ENCODE measurements at regions not wholly inside any gene's neighbourhood (a gene's known extent, or its start where the extent isn't known, plus 50 kb on each side); places are given as distances from the start of the nearest gene placed in this dataset.
"Not testable (repeated sequence)": the region's sequence is repeated elsewhere in the genome, so short reads cannot be mapped to it uniquely, and the experiment has no call there.

DNA sequence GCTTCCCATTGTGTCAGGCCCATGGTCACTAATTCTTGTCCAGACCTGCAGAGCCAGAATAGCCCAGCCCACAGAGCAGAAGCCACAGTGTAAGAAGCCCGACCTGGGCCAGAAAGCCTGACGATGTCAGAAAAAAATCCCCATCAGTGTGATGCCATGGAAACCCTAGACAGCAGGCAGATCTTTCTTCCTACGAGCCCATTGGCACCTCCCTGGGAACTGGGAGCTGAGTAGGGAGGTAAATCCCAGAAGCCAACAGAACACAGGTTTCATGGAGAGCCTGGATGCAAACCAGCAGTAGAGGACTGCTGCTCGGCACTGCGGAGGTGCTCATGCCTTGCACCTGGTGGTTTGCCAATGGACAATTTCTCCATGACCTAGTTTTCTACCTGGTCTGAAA, 82.2 kb upstream of the SLC22A16 start:
- FAIRE-seq (no peak), DNase-seq (ENCODE audit: insufficient read length, low spot score) (no peak)

DNA sequence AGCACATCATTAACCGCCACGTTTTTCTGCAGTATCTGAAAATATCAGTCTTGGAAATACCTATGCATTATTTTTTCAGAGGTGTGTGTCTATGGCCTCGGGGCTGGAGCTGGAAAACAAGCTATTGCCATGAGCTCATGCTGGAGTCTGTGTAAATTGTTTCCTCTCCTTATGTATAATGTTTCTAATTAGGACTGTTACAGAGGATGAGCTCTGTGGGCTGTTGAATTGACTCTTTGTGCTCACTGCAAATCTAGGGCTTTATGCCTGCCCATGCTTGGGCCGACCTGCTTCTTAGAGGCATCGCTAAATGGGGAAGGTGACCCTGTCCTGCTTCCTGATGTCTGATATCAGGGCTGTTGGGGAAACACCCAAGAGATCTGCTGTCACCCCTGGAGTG, 80.8 kb upstream of the SLC22A16 start:
- FAIRE-seq: no peak
- DNase-seq (ENCODE audit: insufficient read length, low spot score): no peak

DNA sequence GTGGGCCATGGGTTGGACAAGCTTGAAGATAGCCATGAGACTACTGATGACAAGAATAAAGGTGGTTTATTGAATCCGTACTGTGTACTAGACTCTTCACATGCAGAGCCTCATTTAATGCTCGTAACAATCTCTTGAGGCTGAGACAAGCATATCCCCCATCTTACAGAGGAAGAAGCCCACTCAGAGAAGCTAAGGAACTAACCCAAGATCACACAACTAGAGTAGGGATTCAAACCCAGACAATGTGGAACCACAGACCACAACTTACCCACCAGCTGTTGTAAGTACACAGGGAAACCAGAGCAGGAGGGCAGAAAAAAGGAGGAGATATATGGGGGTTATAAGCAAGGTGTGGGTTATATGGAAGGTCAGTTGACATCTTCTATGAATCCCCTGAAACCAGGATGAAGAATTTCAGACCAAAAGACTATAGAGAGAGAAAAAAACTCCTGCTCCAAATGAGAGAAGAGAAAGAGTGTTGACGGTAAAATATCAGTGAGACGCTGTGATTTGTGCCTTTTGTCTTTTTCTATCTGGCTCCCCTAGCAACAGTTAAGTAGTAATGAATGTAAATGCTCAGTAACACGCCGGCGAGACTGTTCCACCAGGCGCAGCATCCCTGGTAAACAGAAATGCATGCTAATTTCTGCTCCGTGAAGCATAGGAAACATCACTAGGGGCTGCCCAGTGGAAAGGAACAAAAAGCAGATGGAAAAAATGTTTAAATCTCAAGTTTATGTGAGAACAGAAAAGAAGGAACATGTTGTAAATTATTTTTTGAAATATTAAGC, 80.1 kb upstream of the SLC22A16 start:
- DNase-seq (ENCODE audit: insufficient read length, low spot score) (no peak), FAIRE-seq (no peak)

DNA sequence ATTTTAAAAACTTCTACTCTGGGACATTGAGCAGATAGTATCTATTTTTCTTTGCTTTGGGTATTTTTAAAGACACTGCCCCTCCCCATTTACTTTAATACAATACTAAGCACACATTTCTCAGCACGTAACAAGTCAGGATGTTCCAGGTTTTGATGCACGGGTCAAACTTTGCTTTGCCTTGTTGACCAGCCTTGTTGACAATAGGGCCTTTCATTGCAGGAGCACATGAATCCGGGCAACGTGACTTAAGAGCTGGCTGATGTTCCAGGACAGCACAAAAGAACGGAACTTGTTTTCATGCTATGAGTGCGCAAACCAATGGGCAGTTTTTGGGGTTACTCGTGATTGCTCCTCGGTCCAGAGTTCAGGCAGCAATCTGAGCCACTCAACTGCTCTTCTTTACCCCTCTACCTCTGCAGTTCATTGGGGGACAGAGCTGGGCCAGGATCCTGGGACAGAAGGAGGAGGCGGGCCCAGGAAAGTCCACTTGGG, 78.6 kb upstream of the SLC22A16 start:
- DNase-seq (ENCODE audit: insufficient read length, low spot score) (no peak), FAIRE-seq (no peak)

DNA sequence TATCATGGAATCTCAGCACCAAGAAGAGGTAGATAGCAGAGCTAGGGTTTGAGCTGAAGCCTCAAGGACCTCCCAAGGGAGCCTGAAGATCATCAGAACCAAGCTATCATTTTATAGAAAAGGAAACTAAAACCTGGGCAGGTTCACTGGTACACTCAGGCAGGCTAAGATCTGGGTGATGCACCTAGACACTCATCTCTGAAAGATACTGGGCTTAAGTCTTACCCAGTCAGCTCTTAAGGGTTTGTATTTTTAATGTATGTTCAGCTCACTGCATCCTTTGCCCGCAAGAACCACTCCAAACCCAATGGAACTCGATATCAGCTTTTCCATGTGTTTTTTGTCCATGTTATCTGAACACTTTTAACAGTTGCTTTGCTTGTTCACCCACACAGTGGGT, 78.0 kb upstream of the SLC22A16 start:
- FAIRE-seq (no peak), DNase-seq (ENCODE audit: insufficient read length, low spot score) (no peak)

DNA sequence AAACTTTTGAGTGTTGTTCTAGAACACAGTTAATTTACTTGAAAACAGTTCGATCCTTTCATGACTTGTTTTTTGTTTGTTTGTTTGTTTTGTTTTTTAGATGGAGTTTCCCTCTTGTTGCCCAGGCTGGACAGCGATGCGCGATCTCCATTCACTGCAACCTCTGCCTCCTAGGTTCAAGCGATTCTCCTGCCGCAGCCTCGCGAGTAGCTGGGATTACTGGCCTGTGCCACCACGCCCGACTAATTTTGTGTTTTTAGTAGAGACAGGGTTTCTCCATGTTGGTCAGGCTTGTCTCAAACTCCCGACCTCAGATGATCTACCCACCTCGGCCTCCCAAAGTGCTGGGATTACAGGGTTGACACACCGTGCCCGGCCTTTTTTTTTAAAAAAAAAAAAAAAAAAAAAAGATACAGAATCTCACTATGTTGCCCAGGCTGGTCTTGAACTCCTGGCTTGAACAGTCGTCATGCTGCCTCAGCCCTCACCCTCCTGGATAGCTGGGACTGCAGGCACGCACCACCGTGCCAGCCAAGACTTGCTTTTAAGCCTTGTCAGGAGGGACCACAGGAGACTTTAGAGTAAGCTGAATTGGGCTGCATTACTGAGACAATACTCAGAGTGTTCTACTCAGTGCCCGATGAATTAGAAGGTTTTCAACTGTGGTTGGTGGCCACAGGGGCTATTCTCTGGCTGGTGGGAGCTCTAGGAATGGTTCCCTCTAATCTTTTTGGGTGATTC, 76.7 kb upstream of the SLC22A16 start:
- no peak for DNase-seq (ENCODE audit: insufficient read length, low spot score)
- FAIRE-seq: no peak

DNA sequence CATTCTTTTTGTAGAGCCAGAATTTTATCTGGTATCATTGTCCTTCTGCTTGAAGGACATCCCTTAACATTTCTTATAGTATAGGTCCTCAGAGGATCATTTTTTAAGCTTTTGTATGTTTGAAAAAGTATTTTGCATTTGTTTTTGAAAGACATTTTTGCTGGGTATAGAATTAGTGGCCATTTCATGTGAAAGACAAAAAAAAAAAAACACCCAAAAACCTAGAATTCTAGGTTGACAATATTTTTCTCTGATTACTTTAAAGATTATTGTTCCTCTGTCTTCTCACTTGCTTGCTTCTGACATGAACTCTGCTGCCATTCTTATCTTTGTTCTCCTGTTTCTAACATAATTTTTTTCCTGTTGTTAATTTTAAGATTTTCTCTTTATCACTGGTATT, 75.7 kb upstream of the SLC22A16 start:
- DNase-seq (ENCODE audit: insufficient read length, low spot score) (no peak), FAIRE-seq (no peak)

DNA sequence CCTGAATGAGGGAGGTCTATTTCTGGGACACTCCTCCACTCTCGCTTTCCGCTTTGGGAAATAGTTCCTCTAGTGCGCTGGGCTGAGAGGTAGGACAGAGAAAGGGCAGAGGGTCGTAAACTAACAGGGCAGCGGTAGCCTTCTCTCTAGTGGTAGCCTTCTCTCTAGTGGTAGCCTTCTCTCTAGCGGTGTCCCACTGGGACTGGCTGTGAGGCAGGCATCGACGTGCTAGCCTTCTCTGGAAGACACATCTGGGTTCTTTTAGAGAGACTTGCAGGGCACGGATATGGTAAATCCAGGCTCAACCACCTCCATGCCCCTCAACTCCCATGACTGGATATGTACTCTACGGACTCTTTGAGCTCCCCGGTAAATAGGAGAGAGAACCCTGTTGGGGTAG, 74.7 kb upstream of the SLC22A16 start:
- FAIRE-seq: no peak
- no peak for DNase-seq (ENCODE audit: insufficient read length, low spot score)

DNA sequence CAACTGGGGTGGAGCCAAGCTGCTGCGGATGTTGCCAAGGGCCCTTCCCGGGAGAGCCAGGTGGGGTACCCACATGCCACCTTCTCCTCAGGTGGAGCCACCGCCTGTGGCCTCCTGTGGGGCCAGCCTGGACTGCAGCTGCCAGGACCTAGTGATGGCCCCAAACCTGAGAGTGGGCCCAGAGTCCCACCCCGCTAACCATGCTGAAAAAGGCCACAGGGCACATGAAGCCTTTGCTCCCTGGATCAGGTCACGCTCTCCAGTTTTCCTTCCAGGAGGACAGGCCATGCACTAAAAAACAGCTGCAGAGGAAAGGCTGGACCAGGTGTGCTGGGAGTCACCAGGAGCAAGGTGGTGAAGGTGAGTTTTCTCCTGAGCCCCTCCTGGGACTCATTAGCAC, 73.9 kb upstream of the SLC22A16 start:
- no peak for DNase-seq (ENCODE audit: insufficient read length, low spot score)

DNA sequence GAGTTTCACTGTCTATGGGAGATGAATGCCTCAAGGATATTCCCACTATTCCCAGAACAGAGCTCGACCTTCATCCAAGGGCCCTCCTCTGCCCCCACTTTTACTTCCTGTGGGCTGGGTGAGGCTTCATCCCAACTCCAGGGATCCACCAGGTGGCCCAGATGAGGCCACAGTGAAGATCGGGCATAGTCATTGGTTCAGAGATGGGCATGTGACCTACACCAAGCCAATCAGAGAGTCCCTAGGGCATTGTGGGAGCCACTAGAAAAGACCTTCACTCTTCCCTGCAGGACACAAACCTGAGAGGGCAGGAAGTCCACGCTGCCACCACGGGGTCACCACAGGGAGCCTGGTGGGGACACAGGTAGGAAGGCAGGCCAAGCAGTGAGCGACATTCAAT, 72.9 kb upstream of the SLC22A16 start:
- no peak for FAIRE-seq
- DNase-seq (ENCODE audit: insufficient read length, low spot score): no peak

More for the DNA sequence above, 73.9 kb upstream of the SLC22A16 start:
- no peak for FAIRE-seq

DNA sequence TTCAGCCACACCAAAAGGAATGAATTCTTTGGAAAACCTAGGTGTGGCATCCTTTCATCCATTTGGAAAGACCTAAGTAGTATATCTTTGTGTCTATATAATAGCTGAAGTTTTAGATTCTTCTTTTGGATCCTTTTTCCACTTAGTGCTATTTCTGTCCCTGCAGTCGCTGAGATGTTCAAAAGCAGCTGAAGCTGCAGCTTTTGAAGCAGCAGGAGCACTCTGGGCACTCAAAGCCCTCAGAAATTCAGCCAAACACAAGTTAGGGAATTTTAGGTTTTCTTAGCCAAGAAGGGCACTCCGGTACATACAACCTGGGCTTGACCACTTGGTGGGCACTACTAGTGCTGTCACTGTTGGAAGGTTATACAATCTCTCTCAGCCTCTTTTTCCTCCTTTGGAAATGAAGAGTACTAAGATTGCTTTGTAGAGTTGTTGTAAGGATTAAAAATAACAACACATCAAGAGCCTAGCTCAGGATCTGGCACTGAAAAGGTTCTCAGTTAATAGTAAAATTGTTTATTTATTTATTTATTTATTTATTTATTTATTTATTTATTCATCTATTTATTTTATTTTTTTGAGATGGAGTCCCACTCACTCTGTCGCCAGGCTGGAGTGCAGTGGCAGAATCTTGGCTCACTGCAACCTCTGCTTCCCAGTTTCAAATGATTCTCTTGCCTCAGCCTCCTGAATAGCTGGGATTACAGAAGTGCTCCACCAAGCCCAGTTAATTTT, 71.9 kb upstream of the SLC22A16 start:
- DNase-seq (ENCODE audit: insufficient read length, low spot score) (no peak), FAIRE-seq (no peak)

DNA sequence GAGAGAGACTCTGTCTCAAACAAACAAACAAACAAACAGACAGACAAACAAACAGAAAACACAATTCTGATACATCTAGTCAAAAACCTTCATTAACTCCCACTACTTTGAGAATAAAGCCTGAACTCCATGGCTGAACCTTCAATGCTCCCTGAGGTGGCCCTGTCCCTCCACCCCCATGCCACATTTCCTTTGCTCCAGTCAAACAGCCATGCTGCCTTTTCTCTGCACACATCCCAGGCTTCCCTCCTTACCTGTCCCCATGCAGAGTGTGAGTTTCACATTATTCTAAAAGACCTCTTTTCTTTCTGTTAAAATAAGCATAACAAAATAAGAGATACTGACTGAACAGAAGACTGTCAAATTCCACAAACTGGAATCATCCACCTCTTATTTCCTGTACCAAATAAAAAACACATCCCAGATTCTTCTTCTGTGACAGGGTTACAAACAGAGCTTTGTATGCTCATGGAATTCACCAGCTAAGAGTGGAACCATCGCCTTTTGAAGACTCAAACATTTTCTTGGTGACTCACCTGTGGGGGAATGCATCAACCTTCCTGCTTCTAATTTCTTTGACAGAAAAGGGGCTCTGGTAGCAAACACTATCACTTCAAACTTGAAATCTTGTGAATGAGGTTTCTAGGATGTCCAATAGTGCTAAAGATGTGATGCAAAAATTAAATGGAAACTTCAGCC, 71.0 kb upstream of the SLC22A16 start:
- DNase-seq (ENCODE audit: insufficient read length, low spot score) (no peak), FAIRE-seq (no peak)

DNA sequence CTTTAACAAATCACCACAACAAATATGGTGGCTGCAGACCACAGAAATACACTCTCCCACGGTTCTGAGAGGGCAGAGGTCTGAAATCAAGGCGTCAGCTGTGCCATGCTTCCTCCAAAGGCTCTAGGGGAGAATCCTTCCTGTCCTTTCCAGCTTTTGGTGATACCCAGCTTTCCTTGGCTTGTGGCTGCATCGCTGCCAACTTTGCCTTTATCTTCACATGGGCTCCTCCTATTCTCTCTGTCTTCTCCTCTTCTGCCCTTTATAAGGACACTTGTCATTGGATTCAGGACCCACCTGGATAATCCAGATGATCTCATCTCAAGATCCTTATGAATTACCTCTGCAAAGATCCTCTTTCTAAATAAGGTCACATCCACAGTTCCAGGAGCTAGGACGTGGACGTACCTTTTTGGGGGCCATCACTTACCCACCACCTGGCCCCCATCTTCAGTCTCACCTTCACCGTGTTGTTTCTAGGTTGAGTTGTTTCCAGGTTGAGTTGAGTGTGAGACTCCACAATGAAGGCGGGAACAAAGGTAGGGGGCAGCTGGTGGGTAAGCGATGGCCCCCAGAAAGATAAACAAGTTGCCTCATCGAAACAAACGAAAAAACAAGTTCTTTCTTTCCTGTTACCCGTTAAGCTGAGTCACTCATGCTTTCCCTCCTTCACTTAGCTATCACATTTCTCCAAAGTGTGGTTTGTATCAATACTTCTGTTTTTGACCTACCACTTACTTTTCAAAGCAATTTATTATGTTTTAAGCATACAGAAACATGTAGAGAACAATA, 68.9 kb upstream of the SLC22A16 start:
- no peak for FAIRE-seq

DNA sequence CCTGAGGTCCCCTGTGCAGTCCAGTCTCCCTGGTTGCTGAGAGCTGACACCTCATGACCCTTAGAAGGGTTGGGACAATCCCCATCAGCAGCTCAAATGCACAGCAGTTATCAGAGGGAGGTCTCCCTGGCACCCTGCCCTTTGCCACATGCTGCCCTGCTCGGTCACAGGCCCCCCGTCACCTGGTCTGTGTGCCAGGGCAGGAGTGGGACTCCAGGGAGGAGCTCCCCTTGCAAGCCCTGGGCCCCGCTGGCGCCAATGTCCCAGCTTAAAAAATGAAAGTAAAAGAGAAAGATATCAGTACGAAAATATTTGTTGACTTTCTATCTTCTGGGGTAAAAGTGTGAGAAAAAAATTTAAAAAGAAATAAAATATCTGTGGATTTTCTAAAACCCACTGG, 68.1 kb upstream of the SLC22A16 start:
- DNase-seq (ENCODE audit: insufficient read length, low spot score) (no peak), FAIRE-seq (peak; percentile 48)

More for the DNA sequence above, 68.9 kb upstream of the SLC22A16 start:
- DNase-seq (ENCODE audit: insufficient read length, low spot score): no peak

DNA sequence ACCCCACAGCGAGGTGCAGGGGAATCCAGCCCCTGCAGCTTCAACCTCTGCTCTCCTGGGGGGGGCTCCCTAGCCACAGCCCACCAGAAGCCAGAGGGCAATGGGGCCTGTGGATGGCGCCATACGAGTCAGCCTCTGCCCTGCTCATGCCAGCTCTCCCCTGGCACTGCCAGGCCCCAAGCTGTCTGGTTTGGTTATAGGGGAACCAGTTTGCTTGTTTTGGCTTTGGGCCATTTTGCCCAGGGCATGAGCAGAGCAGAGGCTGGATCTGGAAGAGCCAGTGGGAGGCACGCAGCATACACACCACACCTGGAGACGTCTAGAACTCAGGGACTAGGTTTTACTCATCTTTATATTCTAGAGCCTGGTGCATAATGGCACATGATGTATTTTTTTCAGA, 66.7 kb upstream of the SLC22A16 start:
- FAIRE-seq (no peak), DNase-seq (ENCODE audit: insufficient read length, low spot score) (no peak)

DNA sequence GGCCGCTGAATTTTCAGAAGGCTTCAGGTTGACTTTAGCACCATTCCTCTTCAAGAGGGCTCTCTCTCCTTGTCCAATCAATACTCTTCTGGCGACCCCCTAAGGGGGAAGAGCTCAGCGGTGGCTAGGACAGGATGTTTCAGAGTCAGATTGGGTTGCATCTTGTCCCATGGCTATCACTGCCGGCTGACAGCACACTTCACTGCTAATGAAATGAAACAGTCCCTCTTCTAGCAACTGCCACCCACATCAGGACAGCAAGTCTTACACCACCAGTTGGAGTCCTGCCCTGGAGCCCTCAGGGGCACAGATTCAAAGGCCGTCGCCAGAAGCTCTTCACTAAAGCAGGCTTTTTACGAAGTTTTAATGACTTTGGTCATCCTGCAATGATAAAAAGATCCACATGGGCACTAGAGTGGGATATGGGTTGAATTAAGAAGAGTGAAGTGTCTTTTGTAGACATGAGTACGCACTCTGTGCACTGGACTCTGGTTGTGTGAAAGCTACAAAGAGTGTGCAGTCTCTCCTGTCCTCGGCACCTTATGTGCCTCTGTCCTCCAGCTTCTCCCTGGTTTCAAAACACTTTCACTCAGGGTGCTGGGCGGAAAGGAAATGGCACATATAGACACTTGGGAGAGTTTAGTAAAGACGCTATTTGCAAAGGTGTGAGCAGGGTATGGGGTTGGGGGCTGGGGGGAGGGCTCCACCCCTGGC, 66.1 kb upstream of the SLC22A16 start:
- DNase-seq (ENCODE audit: insufficient read length, low spot score): no peak
- FAIRE-seq: no peak

DNA sequence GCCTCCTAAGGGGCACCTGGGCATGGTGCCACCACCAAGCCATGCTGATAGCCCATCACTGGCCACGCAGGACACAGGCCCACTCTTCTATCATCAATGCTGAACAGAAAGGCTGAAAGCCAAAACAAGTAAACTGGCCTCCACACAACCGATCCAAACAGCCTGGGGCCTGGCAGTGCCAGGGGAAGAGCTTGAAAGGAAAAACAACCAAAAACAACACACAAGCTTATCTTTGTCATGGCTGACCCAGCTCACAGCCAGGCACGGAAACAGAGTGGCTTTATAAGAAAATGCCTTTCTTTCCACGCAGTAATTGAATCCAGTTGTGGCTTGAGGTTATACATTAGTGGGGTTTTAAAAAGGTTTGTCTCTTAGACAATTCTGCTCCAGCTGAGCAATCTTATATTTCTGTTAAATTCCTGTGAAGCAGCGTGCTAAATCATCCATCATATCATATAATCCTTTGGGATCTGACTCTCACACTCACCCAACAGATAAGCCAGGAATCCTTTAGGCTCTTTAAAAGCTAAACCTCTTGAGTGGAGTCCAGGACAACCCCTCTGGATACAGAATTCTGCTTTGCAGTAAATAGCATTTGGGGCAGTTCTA, 65.4 kb upstream of the SLC22A16 start:
- FAIRE-seq: no peak
- DNase-seq (ENCODE audit: insufficient read length, low spot score): no peak

DNA sequence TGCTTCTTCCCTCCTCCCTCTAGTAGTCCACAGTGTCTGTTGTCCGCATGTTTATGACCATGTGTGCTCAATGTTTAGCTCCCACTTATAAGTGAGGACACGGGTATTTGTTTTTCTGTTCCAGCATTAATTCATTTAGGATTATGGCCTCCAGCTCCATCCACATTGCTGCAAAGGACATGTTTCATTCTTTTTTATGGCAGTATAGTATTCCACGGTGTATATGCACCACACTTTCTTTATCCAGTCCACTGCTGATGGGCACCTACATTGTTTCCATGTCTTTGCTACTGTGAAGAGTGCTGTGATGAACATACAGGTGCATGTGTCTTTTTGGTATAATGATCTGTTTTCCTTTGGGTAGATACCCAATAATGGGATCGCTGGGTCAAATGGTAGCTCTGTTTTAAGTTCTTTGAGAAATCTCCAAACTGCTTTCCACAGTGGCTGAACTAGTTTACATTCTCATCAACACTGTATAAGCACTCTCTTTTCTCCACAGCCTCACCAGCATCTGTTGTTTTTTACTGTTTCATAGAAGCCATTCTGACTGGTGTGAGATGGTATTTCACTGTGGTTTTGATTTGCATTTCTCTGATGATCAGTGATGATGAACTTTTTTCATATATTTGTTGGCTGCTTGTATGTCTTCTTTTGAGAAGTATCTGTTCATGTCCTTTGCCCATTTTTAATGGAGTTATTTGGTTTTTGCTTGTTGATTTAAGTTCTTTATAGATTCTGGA, 63.0 kb upstream of the SLC22A16 start:
- not testable (repeated sequence) for FAIRE-seq; DNase-seq (ENCODE audit: insufficient read length, low spot score)

All from GM19239 (cell line).